Liver (tissue), 3 donors: ENCODE measurements at regions not wholly inside any gene's neighbourhood (a gene's known extent, or its start where the extent isn't known, plus 50 kb on each side); places are given as distances from the start of the nearest gene placed in this dataset.

Source experiments
- EGR1 ChIP-seq, 2 donors: IDR thresholded peaks; 2 replicates each; pipeline ENCODE4 v1.6.1; 2016 to 2018; ENCODE audit warnings: antibody characterized with exemption in 2 of 2, low read depth in 2 of 2
- FOXA1 ChIP-seq: IDR thresholded peaks from 2 replicates; pipeline ENCODE4 v1.6.1; 2016; ENCODE audit warnings: antibody characterized with exemption
- JUND ChIP-seq, 2 donors: IDR thresholded peaks; 2 replicates each; pipeline ENCODE4 v1.6.1; 2016; ENCODE audit warnings: antibody characterized with exemption in 2 of 2
- MAX ChIP-seq: IDR thresholded peaks from 2 replicates; pipeline ENCODE4 v1.6.1; 2016; ENCODE audit warnings: antibody characterized with exemption
- RAD21 ChIP-seq, 2 donors: IDR thresholded peaks; 2 replicates each; pipeline ENCODE4 v1.6.1; 2016; ENCODE audit warnings: antibody characterized with exemption in 2 of 2, mild to moderate bottlenecking in 2 of 2
- YY1 ChIP-seq: IDR thresholded peaks from 2 replicates; pipeline ENCODE4 v1.6.1; 2016; ENCODE audit warnings: antibody characterized with exemption, mild to moderate bottlenecking
- TF ChIP-seq, protein P1 (sequence below): fragments of 150-350 bp; IDR thresholded peaks from 2 replicates; pipeline ENCODE4 v1.5.1; 2017; ENCODE audit warnings: improper control_type of control experiment, low read depth, low read length; ENCODE audit not compliant: missing input control
- donor health status: healthy.
- donor health status: healthy.

- TF ChIP-seq FOXA1: no peak
- TF ChIP-seq YY1: no peak
- no peak for TF ChIP-seq MAX
- no peak for TF ChIP-seq EGR1 (IDR thresholded peaks at IDR 0.05; ENCODE audit: low read depth in 2 of 2)
- TF ChIP-seq, protein P1, sequence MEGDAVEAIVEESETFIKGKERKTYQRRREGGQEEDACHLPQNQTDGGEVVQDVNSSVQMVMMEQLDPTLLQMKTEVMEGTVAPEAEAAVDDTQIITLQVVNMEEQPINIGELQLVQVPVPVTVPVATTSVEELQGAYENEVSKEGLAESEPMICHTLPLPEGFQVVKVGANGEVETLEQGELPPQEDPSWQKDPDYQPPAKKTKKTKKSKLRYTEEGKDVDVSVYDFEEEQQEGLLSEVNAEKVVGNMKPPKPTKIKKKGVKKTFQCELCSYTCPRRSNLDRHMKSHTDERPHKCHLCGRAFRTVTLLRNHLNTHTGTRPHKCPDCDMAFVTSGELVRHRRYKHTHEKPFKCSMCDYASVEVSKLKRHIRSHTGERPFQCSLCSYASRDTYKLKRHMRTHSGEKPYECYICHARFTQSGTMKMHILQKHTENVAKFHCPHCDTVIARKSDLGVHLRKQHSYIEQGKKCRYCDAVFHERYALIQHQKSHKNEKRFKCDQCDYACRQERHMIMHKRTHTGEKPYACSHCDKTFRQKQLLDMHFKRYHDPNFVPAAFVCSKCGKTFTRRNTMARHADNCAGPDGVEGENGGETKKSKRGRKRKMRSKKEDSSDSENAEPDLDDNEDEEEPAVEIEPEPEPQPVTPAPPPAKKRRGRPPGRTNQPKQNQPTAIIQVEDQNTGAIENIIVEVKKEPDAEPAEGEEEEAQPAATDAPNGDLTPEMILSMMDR: no peak
- TF ChIP-seq JUND (IDR thresholded peaks at IDR 0.05): no peak
- TF ChIP-seq RAD21 (IDR thresholded peaks at IDR 0.05): no peak
Measured at GRCh38 chr2:65706411-65706810, 274.0 kb upstream of the SPRED2 start.
